ENCODE measurements at regions not wholly inside any gene's neighbourhood (a gene's known extent, or its start where the extent isn't known, plus 50 kb on each side); places are given as distances from the start of the nearest gene placed in this dataset.
"Not testable (repeated sequence)": the region's sequence is repeated elsewhere in the genome, so short reads cannot be mapped to it uniquely, and the experiment has no call there.

DNA sequence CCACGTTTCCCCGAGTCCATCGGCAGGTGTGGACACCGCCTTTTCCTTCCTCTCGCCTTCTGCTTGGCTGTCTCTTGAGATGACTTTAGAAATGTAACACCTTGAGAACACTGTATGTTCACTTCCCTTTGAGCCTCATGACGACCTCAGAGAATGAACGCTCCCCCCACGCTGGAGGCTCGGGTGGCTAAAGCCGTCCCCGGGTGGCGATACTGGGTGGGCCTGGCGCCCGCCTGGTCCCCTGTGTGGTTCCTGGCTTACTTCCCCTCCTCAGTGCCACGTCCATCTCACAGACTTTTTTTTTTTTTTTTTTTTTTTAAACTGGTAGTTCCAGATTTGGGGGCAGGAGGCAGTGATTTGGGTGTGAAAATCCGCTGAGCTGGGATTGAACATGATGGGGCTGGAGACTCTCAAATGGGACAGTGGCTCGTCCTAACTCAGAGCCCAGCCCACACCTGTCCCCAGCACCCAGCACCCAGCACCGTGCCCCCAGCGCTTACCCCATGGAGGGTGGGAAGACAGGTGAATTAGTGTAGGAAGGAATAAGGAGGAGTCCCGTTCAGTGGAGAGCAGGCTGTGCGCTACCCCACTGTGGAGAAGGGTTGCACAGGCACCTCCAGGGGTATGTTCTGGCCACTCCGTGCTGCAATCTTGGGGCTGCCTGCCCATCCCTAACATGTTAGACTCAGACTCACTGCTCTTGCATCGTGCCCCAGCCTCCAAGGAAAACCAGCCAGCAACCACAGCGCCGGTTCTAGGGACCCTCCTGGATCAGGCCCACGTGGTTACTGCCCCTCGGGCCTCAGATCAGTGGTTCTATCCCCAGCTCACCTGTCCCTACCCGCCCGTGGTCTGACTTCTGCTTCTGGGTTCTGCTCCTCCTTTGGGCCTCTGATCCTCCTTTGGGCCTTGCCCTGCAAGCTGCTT lies 174.0 kb downstream of the ASB1 start:
- no peak for DNase-seq

DNA sequence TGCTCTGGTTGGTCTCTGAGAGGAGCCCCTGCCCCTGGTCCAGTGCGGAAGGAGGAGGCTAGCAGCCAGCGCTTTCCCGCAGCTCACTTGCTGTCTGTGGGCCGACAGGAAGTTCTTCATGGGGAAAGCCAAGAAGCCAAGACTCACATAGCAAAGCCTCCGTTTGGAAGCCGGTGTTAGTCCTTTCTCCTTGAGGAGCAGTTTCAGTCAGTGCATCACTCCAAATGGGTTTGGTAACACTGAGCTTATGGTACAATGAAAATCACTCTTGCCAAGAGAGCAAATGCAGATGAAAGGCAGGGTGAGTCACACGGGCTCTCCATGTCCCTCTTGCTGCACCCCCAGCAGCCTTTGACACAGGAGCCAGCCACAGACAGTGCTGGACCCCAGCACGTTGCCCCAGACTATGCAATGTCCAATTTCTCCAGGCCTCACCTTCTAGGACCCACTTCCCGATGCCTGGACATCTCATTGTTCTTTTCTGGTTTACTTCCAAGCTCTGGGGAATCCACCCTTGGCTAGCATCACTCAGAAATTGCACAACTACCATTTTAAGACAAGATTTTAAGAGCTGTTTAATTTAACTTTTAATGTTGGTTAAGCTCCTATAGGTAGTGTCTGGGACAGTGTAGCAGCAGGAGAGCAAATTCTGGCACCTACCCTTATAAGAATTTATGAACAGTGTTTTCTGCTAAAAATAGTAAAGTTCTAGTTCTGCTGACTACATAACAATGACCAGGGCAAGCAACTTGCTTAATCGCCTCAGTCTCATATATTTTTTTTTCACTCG lies 174.9 kb downstream of the ASB1 start:
- no peak for DNase-seq

DNA sequence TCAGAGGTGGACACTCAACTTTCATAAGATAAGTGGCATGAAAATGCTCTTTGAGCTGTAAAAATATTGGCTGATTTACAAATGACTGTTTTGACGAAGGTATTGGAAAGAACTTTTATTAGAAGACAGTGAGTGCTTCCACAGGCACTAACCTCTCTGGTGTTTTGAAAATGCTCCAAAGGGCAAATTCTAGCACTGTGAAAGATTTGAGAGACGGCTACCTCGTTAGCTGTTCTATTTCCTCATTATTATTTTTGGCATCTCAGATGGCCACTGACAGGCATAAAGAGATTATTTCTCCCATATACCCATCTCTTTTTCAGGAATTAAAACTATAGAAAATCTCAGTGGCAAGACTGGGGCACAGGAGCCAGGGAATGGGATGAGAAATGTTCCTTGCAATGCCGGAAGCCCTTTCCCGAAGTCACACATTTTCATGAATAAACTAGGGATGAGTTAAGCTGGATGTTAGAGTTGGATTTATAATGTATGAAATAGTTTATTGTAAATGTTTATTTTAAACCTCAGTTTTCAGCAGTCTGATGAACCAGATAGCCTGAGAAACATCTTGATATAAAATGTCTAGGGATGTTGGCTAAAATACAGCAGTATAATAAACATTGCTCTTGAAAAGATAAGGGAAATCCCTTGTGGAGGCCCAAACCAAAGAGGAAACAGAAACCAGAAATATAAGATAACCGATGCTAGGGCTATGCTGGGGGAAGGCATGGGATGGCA lies 175.7 kb downstream of the ASB1 start:
- no peak for DNase-seq

DNA sequence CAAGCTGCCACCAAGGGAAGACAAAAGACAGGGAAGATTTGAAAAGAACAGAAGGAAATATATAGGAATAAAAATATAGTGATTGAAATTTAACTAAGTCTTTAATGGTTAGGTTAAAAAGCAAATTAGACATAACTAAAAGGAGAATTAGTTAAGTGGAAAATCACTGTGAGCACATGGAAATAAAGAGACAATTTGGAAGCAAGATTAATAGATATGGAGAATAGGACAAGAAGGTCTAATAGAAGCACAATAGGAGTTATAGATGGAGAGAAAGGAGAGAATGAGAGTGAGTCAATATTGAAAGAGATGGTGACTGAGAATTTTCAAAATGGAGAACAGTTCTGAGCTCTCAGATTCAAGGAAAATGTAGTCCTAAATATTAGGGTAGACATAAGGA lies 176.9 kb downstream of the ASB1 start:
- no peak for DNase-seq

DNA sequence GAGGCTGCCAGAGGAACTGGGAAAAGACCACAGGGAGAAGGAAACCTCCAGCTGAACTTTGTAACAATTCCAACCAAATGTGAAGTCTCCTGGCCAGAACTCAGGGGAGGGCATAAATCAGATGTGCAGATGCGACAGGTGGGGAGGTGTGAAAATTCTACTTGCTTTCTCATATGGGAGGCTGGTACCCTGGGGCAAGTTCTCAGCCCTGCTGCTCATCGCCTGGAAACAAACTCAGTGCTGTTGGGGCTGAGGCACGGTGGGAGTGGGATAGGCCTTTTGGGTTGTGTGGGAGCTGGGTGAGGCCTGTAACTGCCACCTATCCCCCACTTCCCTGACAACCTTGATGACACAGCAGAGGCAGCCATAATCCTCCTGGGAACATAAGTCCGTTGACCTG lies 179.6 kb downstream of the ASB1 start:
- DNase-seq, result no peak

DNA sequence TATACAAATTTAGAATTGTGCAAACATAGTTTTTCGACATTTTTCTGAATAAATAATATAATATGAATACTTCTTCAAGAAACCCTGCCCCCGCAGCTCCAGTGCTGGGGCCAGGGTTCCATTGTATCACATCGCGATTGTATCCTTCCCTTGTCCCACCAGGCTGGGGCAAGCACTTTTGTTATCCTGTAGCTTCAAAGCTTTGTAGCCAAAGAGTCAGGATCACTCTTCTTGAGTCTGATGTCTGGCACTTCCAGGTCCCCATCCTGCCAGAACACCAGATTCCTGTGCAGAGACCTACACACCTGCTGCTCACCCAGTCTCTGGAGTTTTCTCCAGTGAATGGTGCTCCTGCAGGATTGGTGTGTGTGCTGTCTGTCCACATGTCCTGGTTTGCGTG lies 186.9 kb downstream of the ASB1 start:
- DNase-seq, result no peak

DNA sequence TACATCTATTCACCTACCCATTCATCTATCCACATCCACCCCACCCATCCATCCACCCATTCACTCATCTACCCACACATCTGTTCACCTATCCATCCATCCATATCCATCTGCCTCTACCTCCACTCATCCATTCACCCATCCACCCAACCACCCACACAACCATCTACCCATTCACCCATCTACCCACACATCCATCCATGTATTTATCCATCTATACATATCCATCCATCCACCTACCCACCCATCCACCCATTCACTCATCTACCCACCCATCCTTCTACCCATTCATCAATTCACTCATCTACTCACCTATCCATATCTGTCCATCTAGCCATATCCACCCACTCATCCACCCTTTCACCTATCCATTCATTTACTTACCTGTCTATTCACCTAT lies 187.6 kb downstream of the ASB1 start:
- DNase-seq, result no peak

DNA sequence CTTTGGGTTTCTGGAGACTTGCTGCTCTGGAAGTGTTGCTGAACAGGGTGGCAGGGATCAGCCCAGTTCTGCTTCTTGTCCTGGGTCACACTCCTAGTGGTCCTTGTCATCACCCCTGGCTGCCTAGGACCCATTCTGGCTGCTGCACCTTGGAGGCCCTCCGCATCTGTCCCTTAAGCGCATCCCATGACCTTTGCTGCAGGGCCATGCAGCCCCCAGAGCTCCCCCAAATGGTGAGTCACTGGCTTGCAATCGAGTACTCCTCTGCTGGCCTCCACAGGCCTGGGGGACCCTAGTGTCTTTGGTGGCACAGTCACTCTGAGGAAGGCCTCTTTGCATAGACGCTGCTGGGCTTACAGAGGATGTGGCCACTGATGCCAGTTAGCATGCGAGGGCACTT lies 188.5 kb downstream of the ASB1 start:
- DNase-seq, result no peak

DNA sequence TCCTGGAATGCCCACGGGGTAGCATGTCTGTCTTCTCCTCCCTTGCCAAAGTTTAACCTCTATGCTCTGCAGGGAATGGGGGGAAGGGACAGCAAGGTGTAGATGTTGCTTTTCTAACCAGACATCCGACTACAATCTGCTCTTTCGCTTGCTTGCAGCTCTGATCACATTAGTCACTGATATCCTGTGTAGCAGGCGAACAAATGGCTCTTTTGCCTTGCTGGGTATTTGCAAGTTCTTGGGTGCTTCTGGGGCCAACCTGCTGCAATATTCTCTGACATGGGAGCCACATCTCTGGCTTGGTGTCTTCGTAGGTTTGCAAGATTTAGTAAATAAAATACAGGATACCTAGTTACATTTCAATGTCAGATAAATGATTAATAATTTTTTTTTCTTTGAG lies 190.0 kb downstream of the ASB1 start:
- no peak for DNase-seq

DNA sequence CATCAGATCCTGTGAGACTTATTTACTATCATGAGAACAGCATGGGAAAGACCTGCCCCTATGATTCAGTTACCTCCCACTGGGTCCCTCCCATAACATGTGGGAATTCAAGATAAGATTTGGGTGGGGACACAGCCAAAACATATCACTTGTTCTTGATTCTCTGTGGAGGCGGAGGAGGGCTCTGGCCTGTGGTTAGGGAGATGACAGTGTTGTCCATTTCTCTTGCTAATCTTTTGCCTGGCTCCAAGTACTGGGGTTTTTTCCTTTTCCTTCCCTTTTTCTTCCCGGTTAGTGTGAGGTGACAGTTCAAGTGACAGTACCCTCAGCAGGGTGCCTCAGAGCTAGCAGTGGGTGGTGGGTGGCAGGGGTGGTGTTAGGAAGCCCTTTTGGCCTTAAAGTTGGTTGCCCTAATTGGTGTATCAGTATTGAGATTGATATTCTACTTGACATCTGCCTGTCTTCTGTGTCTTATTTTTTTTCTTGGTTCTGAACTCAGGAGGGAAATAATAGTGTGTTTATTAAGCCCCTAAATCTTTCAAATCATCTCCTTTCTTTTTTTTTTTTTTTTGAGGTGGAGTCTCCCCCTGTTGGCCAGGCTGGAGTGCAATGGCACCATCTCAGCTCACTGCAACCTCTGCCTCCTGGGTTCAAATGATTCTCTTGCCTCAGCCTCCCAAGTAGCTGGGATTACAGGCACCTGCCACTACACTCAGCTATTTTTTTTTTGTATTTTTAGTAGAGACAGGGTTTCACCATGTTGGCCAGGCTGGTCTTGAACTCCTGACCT lies 192.0 kb downstream of the ASB1 start:
- DNase-seq, result not testable (repeated sequence)

DNA sequence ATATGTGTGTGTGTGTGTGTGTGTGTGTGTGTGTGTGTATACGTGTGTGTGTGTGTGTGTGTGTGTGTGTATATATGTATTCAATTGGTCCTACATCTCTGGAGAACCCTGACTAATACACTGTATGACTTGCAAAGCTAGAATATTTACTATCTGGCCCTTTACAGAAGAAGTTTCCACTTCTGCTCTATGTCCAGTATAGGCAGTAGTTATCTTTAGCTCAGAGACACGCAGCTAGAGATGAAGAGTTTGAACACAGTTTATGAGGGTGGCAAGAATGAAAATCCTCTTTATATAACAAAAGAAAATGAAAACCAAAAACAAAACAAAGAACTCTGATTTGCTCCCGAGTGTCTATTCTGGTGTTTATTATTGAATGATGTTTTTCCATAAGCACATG lies 201.2 kb downstream of the ASB1 start:
- no peak for DNase-seq

DNA sequence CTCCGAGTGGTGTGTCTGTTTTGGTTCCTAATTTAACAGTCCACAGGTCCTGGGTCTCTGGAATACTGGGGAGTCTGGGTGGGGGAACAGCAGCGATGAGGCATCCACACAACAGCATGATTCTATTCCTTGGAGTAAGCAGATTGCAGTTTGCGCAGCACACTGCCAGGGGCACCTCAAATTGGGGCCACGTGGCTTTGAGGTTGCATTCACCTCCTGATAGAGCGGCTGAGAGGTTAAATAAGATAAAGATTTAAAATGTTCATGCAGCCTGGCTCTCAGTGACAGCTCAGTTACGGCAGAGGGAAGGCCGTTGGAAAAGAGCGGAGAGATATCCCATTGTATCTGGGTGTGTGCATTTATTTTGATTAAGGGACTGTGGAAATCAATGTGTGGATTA lies 202.3 kb downstream of the ASB1 start:
- DNase-seq, result no peak

DNA sequence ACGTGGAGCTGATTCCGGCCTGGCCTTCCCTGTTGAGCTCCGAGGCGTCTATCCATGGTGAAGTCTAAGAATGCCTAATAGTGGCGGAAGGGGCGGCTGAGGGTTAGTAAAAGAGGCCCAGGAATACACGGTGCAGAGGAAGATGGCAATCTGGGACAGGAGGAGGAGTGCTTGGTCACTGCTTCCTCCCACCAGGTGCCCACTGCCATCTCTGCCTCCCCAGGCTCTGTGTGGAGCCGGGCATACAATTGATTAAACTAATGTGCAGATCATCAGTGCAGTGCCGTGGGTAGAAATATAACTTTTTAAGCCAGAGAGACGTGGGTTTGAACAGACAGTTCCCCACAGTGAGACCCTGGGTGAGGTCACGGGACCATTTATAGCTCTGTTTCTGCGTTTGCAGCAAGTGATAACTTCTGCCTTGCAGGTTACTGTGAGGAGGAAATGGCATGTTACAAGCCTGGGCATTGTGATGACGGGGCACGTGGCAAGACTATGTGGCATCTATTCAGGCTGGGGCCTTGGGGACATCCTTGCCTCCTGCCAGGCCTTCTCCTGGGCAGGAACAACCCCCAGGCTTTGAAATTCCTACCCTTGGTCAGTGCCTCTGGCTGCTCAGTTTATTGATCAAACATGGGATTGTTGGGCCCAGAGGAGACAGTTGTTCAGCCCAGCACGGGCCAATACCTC lies 204.9 kb downstream of the ASB1 start:
- DNase-seq, result no peak

DNA sequence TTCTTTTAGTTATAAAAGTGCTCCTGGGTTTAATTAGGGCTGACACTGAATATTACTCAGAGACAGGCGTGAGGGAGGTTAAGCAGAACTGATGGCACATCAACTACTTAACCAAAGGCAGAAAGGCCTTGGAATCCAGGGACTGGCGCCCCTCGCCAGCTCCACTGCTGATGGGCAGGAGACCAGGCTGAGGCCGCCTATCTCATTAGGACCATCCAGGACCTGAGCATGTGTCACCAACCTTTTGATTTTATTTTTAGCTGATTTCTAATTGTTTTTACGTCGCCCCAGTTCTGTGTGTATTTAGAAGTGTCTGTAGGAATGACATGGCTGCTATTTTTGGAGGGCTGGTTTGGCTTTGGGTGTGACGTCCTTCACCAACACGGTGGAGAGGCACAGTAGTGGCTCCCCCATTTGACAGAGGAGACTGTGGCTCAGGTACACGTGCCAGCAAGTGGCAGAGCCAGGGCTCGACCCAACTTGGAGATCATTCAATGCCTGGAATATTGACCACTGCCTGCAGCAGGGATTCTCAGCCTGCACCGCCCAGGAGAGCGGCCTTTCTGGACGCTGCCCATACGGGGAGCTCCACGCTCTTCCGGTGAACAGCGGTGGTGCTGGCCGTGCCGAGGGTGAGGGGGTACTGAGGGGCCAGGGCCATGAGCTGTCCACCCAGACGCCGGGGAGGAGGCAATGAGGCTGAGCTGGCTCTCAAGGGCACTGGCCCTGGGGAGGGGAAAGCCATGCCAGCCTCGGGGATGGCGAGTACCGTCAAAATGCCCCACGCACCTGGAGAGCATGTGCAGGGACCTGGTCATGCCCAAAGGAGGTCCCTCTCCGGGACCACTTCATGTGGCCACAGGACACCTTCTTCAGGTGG lies 205.7 kb downstream of the ASB1 start:
- no peak for DNase-seq

DNA sequence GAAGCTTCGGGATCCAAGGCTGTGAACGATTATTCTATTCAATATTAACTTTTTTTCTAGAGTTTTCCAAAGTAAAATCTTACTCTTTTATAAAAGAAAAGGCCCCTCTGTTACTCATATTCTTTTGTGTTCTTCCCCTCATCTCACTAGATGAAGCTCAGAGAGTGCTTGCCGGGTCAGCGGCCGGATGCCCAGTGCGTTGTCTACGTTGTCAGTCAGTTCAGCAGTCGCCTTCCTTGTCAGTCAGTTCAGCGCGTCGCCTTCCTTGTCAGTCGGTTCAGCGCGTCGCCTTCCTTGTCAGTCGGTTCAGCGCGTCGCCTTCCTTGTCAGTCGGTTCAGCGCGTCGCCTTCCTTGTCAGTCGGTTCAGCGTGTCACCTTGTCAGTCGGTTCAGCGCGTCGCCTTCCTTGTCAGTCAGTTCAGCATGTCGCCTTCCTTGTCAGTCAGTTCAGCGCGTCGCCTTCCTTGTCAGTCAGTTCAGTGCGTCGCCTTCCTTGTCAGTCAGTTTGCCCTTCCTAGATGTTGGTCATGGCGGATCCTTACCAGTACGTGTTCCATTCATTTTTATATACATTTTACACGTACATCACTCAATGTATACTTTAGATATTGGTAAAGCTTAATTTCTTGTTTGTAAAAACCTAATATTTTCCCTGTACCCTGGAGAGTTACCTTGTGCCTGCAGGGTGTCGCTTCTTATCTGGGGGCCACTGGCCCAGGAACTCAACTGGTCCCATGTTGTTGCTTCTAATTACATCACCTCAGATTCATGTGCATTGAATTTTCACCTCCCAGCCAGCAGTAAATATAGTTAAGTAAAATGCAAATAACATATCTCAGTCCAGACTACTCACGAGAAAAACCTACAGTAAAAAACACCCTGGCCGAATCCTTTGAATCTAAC lies 206.9 kb downstream of the ASB1 start:
- no peak for DNase-seq

DNA sequence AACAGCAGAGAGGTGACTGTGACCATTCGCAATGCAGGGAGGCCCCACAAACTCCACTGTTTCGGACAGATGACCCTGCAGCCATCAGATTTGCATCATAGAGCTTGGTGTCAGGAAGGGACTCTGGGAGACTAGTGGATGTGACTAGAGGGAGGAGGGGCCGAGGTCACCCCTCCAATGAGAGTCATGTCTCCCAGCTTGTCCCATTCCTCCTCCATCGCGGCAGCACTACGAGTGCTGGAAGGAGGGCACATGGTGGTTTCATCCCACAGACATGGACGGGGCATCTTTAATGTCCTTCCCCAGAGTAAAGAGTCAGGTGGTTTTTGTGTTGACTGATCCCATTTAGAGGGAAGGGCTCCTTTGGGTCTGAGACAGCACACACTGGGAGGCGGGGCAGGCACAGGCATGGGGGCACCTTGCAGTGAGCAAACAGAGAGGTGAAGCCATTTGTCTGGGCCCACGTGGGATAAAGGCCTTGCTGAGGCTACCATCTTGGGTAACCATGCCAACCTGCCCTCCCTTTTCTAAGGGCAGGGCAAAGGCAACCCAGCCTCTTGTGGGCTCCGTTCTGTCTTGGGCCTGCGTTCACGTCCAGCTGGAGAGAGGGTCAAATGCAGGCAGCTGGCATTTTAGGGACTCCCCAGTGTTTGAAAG lies 208.1 kb downstream of the ASB1 start:
- DNase-seq, result no peak

DNA sequence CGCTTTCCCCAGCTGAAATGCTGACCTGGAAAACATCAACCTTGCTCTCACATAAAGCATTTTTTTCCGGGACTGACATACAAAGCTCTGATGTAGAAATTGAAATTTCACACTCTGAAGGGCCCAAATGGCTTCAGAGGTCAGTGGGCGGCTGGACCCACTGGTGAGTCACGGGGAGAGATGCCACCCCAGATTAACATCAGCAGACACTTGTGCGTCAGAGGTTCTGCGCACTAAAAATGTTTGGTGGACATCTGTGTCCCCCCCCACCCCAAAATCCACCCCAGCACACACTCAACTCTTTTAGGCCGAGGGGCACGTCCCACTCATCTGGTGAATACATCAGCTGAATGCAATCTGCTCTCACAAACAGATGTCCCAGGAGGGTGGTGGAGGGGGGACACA lies 208.9 kb downstream of the ASB1 start:
- no peak for DNase-seq

DNA sequence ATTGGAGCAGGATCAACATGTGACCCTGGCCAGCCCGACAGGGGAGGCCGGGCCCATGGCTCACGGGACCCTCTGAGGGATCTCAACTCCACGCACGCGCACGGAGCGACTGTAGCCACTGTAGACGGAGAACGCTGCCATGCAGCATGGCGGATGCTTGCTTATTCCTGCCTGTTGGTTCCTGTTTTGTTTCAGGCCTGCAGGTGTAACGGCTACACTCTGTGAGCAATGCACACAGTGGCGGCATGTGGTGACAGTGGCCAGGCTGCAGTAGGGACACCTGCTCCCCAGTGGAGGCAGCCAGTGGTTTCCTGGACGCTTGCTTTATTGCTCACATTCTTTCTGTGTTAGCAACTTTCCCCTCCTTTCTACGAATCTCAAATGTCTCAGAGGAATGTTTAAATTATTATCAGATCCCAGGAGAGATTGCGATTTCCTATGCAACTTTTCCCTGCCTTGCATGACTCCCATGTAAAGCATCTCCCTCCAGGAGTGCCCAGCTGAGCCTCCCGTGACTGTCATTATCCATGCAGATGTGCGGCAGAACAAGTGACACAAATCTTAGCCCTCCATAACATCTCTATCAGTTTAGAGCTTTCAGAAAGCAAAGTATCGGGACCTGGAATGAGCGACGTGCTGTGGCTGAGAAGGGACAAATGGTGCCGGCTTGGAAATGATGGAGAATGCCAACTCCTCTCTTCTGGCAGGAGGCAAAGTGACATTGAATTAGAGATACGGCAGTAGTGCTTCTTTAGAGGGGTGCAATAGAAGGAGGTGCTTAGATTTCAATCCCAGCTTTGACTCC lies 209.7 kb downstream of the ASB1 start:
- DNase-seq, result no peak
